HG03064 (cell line): ENCODE measurements at regions not wholly inside any gene's neighbourhood (a gene's known extent, or its start where the extent isn't known, plus 50 kb on each side); places are given as distances from the start of the nearest gene placed in this dataset.
"Not testable (repeated sequence)": the region's sequence is repeated elsewhere in the genome, so short reads cannot be mapped to it uniquely, and the experiment has no call there.

ENCODE experiments used
- ATAC-seq: cut with Tn5 transposase; IDR thresholded peaks from one replicate; pipeline ENCODE4 v1.9.1; 2021; ENCODE audit warnings: low read depth; ENCODE audit not compliant: unreplicated experiment

GRCh38 chr7:131061158-131061557 is 266.5 kb upstream of the MKLN1 start:
- ATAC-seq = no peak

GRCh38 chr7:131061818-131062217 is 265.9 kb upstream of the MKLN1 start:
- ATAC-seq = no peak

GRCh38 chr7:131066635-131067034 is 261.0 kb upstream of the MKLN1 start:
- ATAC-seq = no peak

- no peak for ATAC-seq
Measured at GRCh38 chr7:131067220-131067619, 260.5 kb upstream of the MKLN1 start.

GRCh38 chr7:131068604-131069021 is 259.1 kb upstream of the MKLN1 start:
- ATAC-seq = no peak

GRCh38 chr7:131071786-131072504 is 255.7 kb upstream of the MKLN1 start:
- no peak for ATAC-seq

- ATAC-seq = no peak
Measured at GRCh38 chr7:131072505-131073091, 255.1 kb upstream of the MKLN1 start.

- no peak for ATAC-seq
Measured at GRCh38 chr7:131074043-131074442, 253.6 kb upstream of the MKLN1 start.

- no peak for ATAC-seq
Measured at GRCh38 chr7:131074585-131074984, 253.1 kb upstream of the MKLN1 start.

- ATAC-seq = no peak
Measured at GRCh38 chr7:131075406-131075805, 252.3 kb upstream of the MKLN1 start.

- ATAC-seq = no peak
Measured at GRCh38 chr7:131076032-131076431, 251.6 kb upstream of the MKLN1 start.

- no peak for ATAC-seq
Measured at GRCh38 chr7:131076711-131077181, 250.9 kb upstream of the MKLN1 start.

GRCh38 chr7:131077735-131078134 is 249.9 kb upstream of the MKLN1 start:
- ATAC-seq = no peak

- no peak for ATAC-seq
Measured at GRCh38 chr7:131080754-131081153, 246.9 kb upstream of the MKLN1 start.

GRCh38 chr7:131081308-131081707 is 246.4 kb upstream of the MKLN1 start:
- ATAC-seq = no peak

- no peak for ATAC-seq
Measured at GRCh38 chr7:131083781-131084180, 243.9 kb upstream of the MKLN1 start.

GRCh38 chr7:131084336-131084735 is 243.3 kb upstream of the MKLN1 start:
- not testable (repeated sequence) for ATAC-seq

GRCh38 chr7:131087756-131088658 is 239.7 kb upstream of the MKLN1 start:
- ATAC-seq = no peak

- no peak for ATAC-seq
Measured at GRCh38 chr7:131090188-131090587, 237.5 kb upstream of the MKLN1 start.

GRCh38 chr7:131090886-131091692 is 236.6 kb upstream of the MKLN1 start:
- no peak for ATAC-seq
